ENCODE measurements at regions not wholly inside any gene's neighbourhood (a gene's known extent, or its start where the extent isn't known, plus 50 kb on each side); places are given as distances from the start of the nearest gene placed in this dataset.

GRCh38 chr18:29547626-29548025 lies 1370.7 kb upstream of the CDH2 start:
- TF ChIP-seq CTCF (IDR thresholded peaks at IDR 0.05; ENCODE audit: low read depth, low read length) = no peak
- no peak for DNase-seq (ENCODE audit: extremely low read depth, low read depth)

- TF ChIP-seq CTCF (IDR thresholded peaks at IDR 0.05; ENCODE audit: low read depth, low read length) = no peak
- no peak for DNase-seq (ENCODE audit: extremely low read depth, low read depth)
Observed at GRCh38 chr18:29540548-29540947, 1363.6 kb upstream of the CDH2 start.

- DNase-seq (ENCODE audit: extremely low read depth, low read depth) = no peak
- no peak for TF ChIP-seq CTCF (IDR thresholded peaks at IDR 0.05; ENCODE audit: low read depth, low read length)
Observed at GRCh38 chr18:29531746-29532145, 1354.8 kb upstream of the CDH2 start.

- no peak for DNase-seq (ENCODE audit: extremely low read depth, low read depth)
- TF ChIP-seq CTCF (IDR thresholded peaks at IDR 0.05; ENCODE audit: low read depth, low read length) = no peak
Observed at GRCh38 chr18:29523371-29523770, 1346.4 kb upstream of the CDH2 start.

- no peak for DNase-seq (ENCODE audit: extremely low read depth, low read depth)
- no peak for TF ChIP-seq CTCF (IDR thresholded peaks at IDR 0.05; ENCODE audit: low read depth, low read length)
Observed at GRCh38 chr18:29512761-29513160, 1335.8 kb upstream of the CDH2 start.

- no peak for TF ChIP-seq CTCF (IDR thresholded peaks at IDR 0.05; ENCODE audit: low read depth, low read length)
- no peak for DNase-seq (ENCODE audit: extremely low read depth, low read depth)
Observed at GRCh38 chr18:29512203-29512602, 1335.3 kb upstream of the CDH2 start.

GRCh38 chr18:29501952-29502351 lies 1325.0 kb upstream of the CDH2 start:
- no peak for TF ChIP-seq CTCF (IDR thresholded peaks at IDR 0.05; ENCODE audit: low read depth, low read length)
- no peak for DNase-seq (ENCODE audit: extremely low read depth, low read depth)
